Nephron (organoid): ENCODE measurements at regions not wholly inside any gene's neighbourhood (a gene's known extent, or its start where the extent isn't known, plus 50 kb on each side); places are given as distances from the start of the nearest gene placed in this dataset.

Experiments
- H3K27ac Mint-ChIP-seq, 3 experiments: 2 replicates each; pipeline ENCODE4 v1.8.0; 2020; ENCODE audit warnings: mixed read lengths in 3 of 3, mild to moderate bottlenecking in 2 of 3, moderate library complexity in 1 of 3
- H3K27me3 Mint-ChIP-seq: 2 replicates; pipeline ENCODE4 v1.8.0; 2021; ENCODE audit warnings: low read depth, mild to moderate bottlenecking, moderate library complexity, mixed read lengths
- H3K36me3 Mint-ChIP-seq: 2 replicates; pipeline ENCODE4 v1.8.0; 2020; ENCODE audit warnings: low read depth, mixed read lengths
- H3K4me1 Mint-ChIP-seq: 2 replicates; pipeline ENCODE4 v1.8.0; 2020; ENCODE audit warnings: mixed read lengths
- H3K4me3 Mint-ChIP-seq, 3 experiments: 2 replicates each; pipeline ENCODE4 v1.8.0; 2020; ENCODE audit warnings: mild to moderate bottlenecking in 3 of 3, mixed read lengths in 3 of 3, moderate library complexity in 2 of 3
- H3K9me3 Mint-ChIP-seq: 2 replicates; pipeline ENCODE4 v1.8.0; 2020; ENCODE audit warnings: mixed read lengths
- TF ChIP-seq, protein P1 (sequence below), 3 experiments: fragments of 200-600 bp; sonication (generic); IDR thresholded peaks; one replicate each; pipeline ENCODE4 v1.5.0; 2021; ENCODE audit warnings: antibody characterized with exemption in 3 of 3; ENCODE audit not compliant: unreplicated experiment in 3 of 3

DNA sequence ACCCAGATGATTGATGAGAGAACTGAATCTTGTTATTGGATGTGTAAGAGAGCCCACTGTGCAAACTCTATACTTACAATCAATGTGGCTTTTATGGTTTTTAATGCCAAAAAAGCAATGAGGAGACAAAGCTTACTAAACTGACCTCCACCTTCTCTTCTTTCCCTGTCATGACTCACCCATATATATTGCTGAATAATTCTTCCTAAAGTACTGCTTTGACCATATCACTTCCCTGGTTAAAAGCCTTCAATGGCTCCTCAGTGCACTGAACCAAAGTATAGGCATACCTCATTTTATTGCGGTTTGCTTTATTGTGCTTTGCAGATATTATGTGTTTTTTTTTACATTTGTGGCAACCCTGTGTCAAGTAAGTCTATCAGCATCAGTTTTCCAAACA is 138.4 kb upstream of the PELI2 start:
- H3K4me3 Mint-ChIP-seq = no peak overlapping the region
- no peaks in the 10 kb centered on the region for H3K27me3 Mint-ChIP-seq
- H3K27ac Mint-ChIP-seq = no peak overlapping the region
- H3K9me3 Mint-ChIP-seq = peaks cover 16% of the 10 kb centered on the region
- H3K36me3 Mint-ChIP-seq = no peaks in the 10 kb centered on the region
- peaks cover 20% of the 10 kb centered on the region for H3K4me1 Mint-ChIP-seq
- TF ChIP-seq, protein P1, sequence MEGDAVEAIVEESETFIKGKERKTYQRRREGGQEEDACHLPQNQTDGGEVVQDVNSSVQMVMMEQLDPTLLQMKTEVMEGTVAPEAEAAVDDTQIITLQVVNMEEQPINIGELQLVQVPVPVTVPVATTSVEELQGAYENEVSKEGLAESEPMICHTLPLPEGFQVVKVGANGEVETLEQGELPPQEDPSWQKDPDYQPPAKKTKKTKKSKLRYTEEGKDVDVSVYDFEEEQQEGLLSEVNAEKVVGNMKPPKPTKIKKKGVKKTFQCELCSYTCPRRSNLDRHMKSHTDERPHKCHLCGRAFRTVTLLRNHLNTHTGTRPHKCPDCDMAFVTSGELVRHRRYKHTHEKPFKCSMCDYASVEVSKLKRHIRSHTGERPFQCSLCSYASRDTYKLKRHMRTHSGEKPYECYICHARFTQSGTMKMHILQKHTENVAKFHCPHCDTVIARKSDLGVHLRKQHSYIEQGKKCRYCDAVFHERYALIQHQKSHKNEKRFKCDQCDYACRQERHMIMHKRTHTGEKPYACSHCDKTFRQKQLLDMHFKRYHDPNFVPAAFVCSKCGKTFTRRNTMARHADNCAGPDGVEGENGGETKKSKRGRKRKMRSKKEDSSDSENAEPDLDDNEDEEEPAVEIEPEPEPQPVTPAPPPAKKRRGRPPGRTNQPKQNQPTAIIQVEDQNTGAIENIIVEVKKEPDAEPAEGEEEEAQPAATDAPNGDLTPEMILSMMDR (IDR thresholded peaks at IDR 0.05; ENCODE audit: unreplicated experiment in 3 of 3) = no peak

DNA sequence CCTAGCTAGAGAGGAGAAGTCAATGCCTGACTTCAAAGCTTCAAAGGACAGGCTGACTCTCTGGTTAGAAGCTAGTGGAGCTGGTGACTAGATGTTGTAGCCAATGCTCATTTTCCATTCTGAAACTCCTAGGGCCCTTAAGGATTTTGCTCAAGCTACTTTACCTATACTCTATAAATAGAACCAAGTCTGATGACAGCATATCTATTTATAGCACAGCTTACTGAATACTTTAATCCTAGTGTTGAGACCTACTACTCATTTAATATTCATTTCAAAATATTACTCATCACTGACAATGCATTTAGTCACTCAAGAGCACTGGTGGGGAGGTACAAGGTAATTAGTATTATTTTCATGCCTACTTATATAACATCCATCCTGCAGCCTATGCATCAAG is 137.2 kb upstream of the PELI2 start:
- TF ChIP-seq, protein P1 (IDR thresholded peaks at IDR 0.05; ENCODE audit: unreplicated experiment in 3 of 3) = no peak

DNA sequence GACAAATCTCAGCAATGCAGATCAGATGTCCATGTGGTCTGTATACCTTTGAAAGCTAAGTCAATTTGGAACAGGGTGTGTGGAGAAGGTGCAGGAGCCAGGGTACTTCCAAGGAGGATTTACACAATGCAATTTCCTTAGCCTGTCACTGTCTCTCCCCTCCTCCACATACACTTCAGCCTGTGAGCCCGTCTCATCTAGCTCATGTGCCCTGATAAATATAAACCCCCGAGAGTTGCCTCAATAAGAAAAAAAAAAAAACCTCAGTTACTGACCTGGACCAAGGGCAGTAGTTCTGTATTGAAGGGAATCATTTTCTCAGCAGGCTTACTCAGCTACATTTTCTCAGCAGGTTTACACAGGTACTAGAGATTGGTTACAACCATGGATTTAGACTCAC is 132.1 kb upstream of the PELI2 start:
- H3K4me3 Mint-ChIP-seq = no peak overlapping the region
- H3K27me3 Mint-ChIP-seq = no peaks in the 10 kb centered on the region
- H3K36me3 Mint-ChIP-seq = no peaks in the 10 kb centered on the region
- TF ChIP-seq, protein P1 (IDR thresholded peaks at IDR 0.05; ENCODE audit: unreplicated experiment in 3 of 3) = no peak
- peaks cover 8% of the 10 kb centered on the region for H3K9me3 Mint-ChIP-seq
- no peaks in the 10 kb centered on the region for H3K4me1 Mint-ChIP-seq
- H3K27ac Mint-ChIP-seq = no peak overlapping the region

More for the DNA sequence above, 137.2 kb upstream of the PELI2 start:
- H3K9me3 Mint-ChIP-seq = peaks cover 16% of the 10 kb centered on the region
- no peaks in the 10 kb centered on the region for H3K27me3 Mint-ChIP-seq
- H3K36me3 Mint-ChIP-seq = no peaks in the 10 kb centered on the region
- peaks cover 15% of the 10 kb centered on the region for H3K4me1 Mint-ChIP-seq
- no peak overlapping the region for H3K4me3 Mint-ChIP-seq
- no peak overlapping the region for H3K27ac Mint-ChIP-seq

DNA sequence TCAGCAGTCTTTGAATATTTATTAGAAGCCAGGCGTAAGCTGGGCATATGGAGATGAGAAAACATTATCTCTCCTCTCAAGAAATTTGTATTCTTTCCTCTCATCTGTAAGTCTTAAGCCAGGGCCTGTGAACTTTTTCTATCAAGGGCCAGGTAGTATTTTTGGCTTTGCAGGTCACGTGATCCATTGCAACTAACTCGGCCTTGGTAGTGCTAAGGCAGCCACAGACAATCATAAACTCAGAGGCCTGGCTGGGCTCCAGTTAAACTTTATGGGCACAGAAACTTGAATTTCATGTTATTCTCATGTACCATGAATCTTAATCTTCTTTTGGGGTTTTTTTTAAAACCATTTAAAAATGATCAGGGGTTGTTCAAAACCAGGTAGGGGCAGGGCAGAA is 117.4 kb upstream of the PELI2 start:
- H3K9me3 Mint-ChIP-seq = peaks cover 10% of the 10 kb centered on the region
- peaks cover 19% of the 10 kb centered on the region for H3K4me1 Mint-ChIP-seq
- TF ChIP-seq, protein P1 (IDR thresholded peaks at IDR 0.05; ENCODE audit: unreplicated experiment in 3 of 3) = no peak
- H3K27me3 Mint-ChIP-seq = peaks cover 7% of the 10 kb centered on the region
- H3K36me3 Mint-ChIP-seq = no peaks in the 10 kb centered on the region
- no peak overlapping the region for H3K4me3 Mint-ChIP-seq
- H3K27ac Mint-ChIP-seq = peak overlapping the region in 1 of 3 experiments; percentile 36

DNA sequence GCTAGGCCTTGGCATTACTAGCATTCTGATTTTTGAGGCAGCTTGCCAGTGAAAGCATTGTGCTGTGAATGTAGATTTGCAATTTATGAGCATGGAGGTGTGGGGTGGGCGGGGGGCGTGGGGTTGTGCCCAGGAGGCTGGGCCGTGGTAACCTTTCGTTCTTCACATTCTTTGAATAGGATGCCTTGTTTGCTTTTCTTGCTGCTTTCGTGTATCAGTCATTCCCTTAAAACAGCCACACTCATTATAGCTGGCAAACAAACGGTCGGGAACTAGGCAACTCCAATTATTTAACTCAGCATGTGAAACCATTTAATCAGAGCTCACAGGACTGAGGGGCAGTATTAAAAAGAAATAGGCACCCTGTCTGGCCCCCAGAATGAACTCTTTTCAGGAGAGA is 115.9 kb upstream of the PELI2 start:
- TF ChIP-seq, protein P1 (IDR thresholded peaks at IDR 0.05; ENCODE audit: unreplicated experiment in 3 of 3) = no peak
- Mint-ChIP-seq H3K27ac (peak overlapping the region in 1 of 3 experiments; percentile 22), H3K36me3 (no peaks in the 10 kb centered on the region), H3K4me1 (peaks cover 22% of the 10 kb centered on the region), H3K9me3 (peaks cover 5% of the 10 kb centered on the region), H3K27me3 (peaks cover 7% of the 10 kb centered on the region), H3K4me3 (no peak overlapping the region)

DNA sequence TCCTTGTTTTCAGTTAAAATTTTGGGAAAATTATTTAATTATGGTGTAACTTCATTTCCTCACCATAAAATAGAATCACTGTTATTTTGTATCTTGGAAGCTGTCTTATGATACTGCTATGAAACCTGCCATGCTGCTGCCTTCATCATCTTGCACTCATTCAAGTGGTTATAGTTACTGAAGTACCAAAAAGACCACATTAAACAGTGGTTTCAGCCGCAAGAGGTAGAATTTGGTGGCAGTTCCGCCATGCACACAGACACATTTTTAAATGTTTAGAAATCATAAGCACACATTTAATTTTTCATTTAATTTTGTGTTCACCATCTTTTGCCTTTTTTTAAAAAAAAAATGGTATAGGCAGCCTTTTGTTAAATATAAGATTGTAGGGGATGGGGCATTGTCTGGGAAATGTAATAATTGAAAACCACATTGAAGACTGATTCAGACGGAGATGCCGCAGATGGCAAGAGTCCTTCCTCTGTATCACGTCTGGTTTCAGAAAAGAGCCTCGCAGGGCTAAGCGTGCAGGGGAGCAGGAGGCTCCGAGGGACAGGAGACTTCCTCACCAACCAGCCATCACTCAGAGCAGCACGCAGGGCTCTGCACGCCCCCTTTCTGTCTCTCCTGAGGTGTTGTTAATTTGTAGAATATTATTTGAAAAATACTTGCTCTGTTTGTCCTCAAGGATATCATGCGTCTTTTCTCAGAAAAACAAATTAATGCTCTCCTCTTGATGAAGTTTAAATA is 115.2 kb upstream of the PELI2 start:
- no peak overlapping the region for H3K27ac Mint-ChIP-seq
- peaks cover 22% of the 10 kb centered on the region for H3K4me1 Mint-ChIP-seq
- peaks cover 9% of the 10 kb centered on the region for H3K9me3 Mint-ChIP-seq

More for the DNA sequence above, 115.2 kb upstream of the PELI2 start:
- H3K36me3 Mint-ChIP-seq = no peaks in the 10 kb centered on the region
- TF ChIP-seq, protein P1 (IDR thresholded peaks at IDR 0.05; ENCODE audit: unreplicated experiment in 3 of 3) = no peak
- H3K4me3 Mint-ChIP-seq = no peak overlapping the region
- H3K27me3 Mint-ChIP-seq = peaks cover 7% of the 10 kb centered on the region
